HG03460 (cell line): ENCODE measurements at regions not wholly inside any gene's neighbourhood (a gene's known extent, or its start where the extent isn't known, plus 50 kb on each side); places are given as distances from the start of the nearest gene placed in this dataset.
A peak's percentile ranks its signal among the peaks of the same experiment; 100 is the strongest.
"Not testable (repeated sequence)": the region's sequence is repeated elsewhere in the genome, so short reads cannot be mapped to it uniquely, and the experiment has no call there.

Source experiments
- ATAC-seq: cut with Tn5 transposase; IDR thresholded peaks from one replicate; pipeline ENCODE4 v1.9.1; 2021; ENCODE audit not compliant: unreplicated experiment

DNA sequence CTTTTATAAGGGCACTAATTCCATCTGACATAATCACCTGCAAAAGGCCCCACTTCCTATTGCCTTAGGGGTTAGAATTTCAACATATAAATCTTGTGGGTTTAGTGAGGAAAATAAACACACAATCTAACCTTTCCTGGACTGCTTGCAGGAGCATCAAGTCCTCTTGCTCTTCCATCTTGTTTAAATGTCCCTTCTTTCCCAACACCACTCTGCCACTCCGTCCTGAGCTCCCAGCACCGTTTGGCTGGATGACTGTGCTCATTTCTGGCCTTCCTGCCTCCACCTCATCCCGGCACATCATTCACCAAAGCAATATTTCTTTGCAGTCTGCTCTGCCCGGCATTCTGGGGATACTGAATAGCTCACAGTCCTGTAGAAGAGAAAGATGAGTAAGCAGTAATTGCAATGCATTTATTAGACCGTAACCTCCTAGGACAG lies 247.8 kb downstream of the BCL2 start:
- ATAC-seq: no peak

DNA sequence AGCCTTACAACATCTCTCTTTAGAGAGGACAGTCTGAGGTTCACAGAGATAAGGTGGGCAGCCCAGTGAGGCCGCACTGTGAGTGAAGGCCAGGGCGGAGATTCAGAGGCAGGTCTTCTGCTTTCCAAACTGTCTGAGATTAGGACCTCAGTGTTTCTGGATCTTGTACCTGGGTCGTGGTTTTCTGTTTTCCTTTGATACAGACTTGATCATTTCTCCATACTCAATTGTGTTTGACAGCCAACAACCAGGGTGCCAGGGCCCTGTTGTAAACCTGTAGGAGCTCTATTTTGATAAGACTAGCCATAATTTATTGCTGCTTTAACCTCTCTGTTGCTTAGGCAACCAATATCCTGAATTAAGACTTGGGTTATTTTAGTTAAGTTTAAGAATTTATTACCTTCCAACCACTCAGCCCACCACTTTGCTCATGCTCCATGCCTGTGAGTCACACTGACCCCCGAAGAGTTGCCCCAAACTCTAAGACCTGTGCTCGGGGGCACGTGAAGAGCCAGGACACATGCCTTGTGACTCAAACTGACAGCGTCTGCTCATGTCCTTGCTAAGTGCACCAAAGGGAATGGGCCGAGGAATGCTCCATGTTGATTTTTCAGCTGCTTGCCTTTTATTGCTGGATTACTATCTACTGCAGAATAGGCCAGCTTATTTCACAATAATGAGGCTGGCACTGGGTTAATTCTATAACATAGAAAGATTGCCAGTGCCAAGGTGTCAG lies 248.6 kb downstream of the BCL2 start:
- no peak for ATAC-seq

DNA sequence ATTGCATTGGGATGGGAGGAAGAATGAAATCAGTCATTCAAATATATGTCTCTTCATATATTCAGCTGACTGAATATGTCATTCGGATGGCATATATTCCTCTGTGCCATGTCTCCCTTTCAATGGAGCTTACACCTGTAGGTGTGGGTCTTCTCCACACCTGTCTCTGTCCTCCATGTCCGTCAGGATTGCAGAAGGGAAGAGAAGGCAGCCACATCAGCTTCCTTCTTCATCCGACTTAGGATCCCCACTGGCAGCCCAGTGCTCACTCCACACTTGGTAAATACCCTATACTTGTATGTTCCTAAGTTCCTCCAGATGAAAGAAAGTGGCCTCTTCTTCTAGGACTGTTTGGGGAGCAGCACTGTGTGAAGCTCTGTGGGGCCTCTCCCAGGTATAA lies 250.1 kb downstream of the BCL2 start:
- no peak for ATAC-seq

DNA sequence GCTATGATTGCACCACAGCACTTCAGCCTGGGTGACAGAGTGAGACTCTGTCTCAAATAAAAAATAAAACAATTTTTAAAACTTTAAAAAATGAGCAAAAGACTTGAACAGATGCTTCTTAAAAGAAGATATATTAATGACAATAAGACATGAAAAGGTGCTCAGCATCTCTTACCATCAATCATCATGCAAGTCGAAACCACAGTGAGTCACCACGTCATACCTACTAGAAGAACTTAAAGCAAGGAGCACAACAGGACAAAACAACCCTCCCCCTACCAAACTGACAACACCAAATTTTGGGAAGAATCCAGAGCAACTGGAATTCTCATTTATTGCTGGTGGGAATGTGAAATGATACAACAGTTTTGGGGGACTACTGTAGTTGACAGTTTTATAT lies 251.6 kb downstream of the BCL2 start:
- ATAC-seq: no peak

DNA sequence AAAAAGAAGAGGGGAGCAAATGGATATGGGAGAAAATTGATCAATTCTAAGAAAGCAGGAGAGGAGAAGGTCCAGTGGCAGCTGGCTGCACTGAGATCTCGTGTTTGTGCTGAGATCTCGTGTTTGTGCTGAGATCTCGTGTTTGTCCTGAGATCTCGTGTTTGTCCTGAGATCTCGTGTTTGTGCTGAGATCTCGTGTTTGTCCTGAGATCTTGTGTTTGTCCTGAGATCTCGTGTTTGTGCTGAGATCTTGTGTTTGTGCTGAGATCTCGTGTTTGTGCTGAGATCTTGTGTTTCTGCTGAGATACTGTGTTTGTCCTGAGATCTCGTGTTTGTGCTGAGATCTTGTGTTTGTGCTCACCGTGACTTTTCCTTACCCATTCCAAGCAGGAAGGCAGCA lies 254.4 kb downstream of the BCL2 start:
- no peak for ATAC-seq

DNA sequence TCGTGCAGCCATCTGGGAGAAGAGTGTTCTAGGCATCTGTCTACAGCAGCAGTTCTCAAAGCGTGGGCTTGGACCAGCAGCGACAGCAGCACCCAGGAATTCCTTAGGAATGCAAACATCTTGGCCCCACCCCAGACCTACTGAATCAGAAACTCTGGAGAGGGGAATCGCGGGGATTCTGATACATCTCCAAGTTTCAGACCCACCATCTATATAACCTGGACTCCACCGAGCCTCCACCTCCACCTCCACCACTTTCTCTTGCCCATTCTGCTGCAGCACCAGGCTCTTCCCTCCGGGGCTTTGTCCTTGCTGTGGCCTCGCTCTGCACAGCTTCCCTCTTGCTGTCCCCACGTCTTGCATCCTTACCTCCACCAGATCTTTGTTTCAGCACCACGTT lies 256.4 kb downstream of the BCL2 start:
- no peak for ATAC-seq

DNA sequence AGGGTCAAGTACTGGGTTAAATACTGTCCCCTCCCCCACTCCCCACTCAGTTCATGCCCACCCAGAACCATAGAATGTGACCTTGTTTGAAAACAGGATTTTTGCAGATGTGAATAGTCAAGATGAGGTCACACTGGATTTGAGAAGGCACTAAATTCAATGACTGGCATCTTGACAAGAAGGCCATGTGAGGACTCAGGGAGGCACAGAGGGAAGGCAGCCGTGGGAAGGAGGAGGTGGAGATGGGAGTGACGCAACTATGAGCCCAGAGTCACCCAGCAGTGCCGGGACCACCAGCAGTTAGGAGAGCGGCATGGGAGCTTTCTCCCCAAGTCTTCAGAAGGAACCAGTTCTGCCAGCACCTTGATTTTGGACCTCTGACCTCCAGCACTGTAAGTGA lies 257.3 kb downstream of the BCL2 start:
- no peak for ATAC-seq

DNA sequence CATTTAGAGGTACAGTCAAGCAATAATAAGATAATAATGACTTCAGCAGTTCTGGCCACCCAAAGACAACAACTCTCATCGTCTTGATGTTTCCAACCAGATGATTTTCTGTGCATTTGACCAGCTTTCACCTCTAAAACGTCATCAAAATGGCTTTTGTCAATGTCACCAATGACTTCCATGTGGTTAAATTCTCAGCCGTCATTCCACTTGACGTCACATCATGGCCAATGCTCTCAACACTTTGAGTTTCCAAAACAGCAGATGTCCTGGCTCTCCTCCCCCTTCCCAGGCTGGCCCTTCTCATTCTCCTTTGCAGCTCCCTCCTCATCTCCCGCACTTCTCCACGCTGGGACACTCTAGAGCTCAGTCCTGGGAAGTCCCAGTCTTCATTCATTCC lies 258.3 kb downstream of the BCL2 start:
- no peak for ATAC-seq

DNA sequence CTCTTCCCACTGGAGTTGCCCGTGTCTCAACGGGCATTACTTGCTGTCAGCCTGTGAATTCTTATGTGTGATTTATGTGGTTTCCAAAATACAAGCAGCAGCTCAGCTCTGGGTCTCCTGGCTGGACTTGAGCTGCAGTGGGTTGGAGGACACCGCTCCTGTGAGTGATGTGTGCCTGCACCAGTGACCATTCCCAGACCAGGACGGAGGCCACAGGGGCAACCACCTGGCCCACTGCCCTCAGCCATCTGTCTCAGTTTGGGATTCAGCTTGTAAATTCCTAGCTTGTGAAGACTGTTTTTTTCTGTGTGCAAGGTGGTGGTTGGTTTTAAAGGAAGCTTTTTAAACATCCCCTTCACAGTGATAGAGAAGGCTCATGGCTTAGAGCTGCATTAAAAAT lies 261.0 kb downstream of the BCL2 start:
- ATAC-seq: no peak

DNA sequence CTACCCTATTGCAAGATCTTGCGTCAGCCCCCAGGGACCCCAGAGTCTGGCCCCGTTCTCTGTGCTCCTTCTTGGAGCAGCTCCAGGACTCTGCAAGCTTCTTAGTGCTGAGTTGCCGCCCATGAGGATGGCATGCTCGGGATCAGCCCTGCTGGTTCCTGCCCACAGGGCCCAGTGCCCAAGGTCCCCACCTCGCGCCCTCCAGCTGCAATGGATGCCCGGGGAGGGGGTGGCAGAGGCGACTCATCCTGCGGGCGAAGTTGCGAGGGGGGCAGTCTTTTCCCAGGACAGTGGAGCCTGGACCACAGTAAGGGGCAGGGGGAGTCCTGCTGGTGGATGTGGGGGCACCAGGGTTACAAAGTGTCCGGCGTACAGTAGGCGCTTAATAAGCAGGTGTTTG lies 261.9 kb downstream of the BCL2 start:
- no peak for ATAC-seq

DNA sequence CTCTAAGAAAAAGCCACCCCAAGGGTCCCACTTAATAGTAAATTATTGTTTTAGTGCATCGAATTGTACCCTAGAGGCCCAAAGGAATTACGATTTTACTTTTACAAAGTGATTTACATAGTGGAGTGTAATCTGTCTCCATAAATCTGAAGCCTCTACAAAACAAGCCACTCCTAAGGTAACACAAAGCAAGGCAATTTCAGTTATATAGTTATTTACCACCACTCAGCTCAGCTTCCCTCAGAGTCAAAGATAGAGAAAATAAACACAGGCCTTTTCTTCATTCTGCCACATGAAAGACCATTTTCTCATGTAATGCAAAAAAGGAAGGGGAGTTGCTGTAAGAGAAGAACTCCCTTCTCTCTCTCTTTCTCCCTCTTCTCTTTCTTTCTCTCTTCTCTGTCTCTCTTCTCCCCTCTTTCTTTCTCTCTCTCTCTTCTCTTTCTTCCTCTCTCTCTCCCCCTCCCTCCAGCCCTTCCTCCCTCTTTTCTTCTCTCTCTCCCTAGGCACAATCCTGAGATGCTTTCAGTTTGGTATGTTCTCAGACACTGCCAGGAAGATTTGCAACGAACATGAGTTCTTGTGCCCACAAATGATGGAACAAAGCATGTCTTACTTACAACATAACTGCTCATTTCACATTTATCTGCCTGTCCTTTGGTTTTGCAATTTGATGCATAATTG lies 264.5 kb downstream of the BCL2 start:
- no peak for ATAC-seq

DNA sequence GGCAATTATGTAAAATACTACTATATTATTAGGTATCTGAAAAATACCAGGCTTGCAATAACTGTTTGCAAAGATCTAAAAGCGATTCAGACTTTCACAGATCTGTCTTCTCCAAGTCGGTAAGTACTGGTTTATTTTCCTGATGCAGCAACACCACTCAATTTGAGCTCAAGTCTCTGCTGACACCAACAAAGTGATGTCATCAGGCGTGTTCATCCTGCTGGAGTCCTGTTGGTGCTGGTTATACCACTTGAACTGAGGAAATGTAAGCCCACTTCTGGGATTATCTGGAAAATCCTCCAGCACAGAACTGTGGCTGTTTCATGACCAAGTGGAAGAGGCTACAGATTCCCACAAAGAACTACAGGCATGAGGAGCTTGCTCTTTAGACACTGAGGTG lies 267.6 kb downstream of the BCL2 start:
- ATAC-seq: no peak

DNA sequence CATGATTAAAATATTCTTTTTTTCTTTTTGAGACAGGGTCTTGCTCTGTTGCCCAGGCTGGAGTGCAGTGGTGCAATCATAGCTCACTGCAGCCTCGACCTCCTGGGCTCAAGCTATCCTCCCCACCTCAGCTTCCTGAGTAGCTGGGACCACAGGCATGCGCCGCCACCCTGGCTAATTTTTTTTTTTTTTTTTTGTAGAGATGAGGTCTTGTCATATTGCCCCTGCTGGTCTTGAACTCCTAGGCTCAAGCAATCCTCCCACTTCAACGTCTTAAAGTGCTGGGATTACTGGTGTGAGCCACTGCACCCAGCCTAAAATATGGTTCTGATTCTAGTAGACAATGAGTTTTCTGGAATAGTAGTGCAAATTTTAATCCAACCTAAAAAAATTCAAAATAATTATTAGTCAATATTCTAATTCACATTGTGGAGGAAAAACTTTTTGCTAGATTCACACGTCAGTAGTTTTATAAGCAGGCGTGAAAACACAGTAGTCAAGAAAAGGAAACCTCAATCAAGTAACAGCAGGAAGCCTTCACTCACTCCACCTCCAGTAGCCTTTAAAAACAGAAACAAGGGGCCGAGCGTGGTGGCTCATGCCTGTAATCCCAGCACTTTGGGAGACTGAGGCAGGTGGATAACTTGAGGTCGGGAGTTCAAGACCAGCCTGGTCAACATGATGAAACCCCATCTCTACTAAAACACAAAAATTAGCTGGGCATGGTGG lies 268.7 kb downstream of the BCL2 start:
- ATAC-seq: not testable (repeated sequence)

DNA sequence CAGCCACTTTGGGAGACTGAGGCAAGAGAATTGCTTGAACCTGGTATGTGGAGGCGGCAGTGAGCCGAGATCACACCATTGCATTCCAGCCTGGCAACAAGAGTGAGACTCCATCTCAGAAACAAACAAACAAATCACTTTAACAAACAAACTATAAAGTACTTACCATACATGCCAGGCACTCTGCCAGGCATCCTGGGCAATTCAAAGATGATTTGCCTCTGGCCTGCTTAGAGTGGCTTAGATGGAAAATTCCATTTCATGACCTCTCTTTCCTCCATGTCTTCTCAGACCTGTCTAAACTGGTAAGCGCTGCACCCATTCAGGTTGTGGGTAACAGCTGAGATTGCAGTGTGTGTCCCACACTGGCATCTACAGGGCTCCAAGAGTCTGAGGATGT lies 273.2 kb downstream of the BCL2 start:
- no peak for ATAC-seq

DNA sequence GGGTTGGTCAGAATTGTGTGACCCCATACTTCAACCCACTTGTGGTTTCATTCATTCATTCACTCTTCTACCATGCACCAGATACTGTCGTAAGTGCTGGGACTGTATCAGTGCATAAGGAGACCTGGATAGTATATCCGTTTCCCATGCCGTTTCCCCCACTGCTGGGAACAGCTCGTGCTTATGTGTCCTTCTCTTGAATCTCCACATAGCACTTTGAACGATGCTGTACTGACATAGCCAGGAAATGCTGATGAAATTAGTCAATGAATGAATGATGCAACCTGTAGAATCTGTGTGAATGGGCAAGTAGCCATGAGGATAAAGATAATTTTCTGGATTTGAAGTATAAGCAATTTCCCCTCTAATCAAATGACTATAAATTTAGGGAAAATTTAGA lies 276.1 kb downstream of the BCL2 start:
- ATAC-seq: no peak

DNA sequence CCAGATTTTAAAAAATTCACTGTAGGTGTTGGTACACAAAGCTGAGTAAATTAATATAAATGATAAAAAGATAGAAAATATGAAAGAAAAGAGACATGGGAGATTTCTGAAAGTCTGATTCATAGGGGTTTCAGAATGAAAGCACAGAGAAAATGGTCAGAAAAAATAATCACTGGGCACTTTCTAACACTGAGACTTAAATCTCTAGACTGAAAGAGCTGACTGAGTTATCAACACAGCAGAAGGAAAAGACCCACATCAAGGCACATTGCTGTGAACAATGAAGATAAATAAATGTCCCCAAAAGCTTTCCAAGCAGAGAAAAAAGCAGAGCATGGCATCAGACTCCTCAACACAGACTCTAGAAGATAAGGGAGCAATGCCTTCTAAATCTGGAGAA lies 277.2 kb downstream of the BCL2 start:
- ATAC-seq: no peak

DNA sequence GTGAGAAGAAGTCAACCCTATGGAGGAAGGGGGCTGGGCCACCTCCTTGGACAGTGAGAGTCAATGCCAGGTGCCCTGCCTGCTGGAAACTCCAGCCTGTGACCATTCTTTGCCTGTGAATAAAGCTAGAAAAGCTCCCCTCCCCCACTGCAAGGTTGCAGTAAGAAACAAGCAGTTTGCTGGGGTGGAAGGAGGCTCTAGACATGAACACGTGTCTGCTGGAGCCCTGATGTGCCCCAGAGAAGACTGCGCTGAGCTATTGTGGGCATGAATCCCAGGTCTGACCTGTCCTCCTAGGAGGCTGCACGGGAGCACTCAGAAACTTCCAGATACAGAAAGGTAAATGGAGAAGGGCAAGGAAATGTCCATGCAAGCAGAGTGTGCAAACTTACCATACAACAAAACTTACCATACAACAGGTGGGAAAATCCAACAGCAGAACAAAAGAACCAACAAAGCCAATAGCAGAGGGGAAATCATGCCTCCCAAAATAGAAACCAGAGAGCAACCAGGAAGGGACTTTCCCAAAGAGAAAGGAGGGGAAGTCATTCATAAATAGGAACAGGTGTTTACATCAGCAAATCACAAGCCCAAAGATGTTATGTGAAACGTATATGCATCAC lies 278.7 kb downstream of the BCL2 start:
- peak; percentile 78 for ATAC-seq

DNA sequence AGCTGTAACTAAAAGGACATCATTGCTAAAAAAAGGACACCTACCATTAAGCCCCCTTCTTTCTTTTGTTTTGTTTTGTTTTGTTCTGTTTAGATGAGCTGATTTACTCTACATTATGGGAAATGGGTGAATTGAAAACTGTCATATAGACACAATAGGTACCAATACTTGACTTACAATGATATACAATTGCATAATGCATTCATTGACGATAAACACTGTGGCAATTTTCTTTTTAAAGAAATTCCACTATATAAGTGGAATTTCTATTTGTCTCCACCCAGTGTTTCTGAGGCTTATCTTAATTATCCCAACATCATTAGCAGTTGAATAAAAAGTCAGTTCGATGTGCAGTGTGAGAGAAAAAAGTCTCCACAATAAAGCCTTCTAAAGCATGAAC lies 282.1 kb downstream of the BCL2 start:
- no peak for ATAC-seq

DNA sequence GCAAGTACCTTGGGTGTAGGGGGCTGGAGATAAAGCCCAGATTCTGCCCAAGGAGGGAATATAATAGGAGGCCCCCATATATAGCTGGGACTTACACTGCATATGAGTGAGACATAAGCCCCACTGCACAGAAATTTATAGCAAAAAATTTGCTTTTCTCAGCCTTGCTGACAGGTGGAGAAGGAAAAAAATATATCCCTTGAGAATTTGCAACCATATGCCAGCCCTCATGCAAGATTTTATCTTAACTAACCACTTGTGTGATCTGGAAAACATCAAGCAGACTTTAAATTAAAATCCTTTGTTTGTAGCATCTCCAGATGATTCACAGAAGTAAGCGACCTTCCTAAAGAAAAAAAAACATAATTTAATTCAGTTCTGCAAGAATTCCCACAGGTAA lies 288.2 kb downstream of the BCL2 start:
- ATAC-seq: no peak
